ENCODE measurements at regions not wholly inside any gene's neighbourhood (a gene's known extent, or its start where the extent isn't known, plus 50 kb on each side); places are given as distances from the start of the nearest gene placed in this dataset.
"Not testable (repeated sequence)": the region's sequence is repeated elsewhere in the genome, so short reads cannot be mapped to it uniquely, and the experiment has no call there.

DNA sequence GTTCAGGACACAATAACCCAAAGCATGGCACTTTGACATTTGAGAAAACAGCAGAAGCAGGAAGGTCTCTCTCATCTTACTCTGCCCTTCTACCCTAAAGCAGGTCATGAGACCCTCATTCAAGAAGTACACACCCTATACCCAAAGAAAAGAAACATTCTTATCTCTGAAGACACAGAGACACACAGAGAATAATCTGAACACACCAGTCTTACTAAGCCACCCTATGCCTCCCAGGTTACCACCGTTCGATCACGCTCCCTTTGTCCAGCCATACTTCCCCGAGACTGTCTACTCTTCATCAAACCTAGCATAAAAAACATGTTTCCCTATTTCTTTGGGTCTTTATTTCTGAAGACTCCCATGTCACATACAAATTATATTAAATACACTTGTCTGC is 66.5 kb upstream of the ANKRD10 start:
- no peaks in the 10 kb centered on the region for H4K20me1 ChIP-seq (replicated peaks; ENCODE audit: insufficient read depth)
- no peak overlapping the region for H3K27ac Mint-ChIP-seq
- H3K4me1 ChIP-seq (ENCODE audit: insufficient read depth): no peaks in the 10 kb centered on the region
- DNase-seq (ENCODE audit: low spot score) (no peak), ATAC-seq (no peak)
- no peaks in the 10 kb centered on the region for H3K27me3 Mint-ChIP-seq (ENCODE audit: insufficient read depth, low read depth, poor library complexity)
- H3F3A ChIP-seq (replicated peaks; ENCODE audit: low read depth): no peaks in the 10 kb centered on the region
- no peaks in the 10 kb centered on the region; the same call in 1 of the 2 replicates for H3K27me3 ChIP-seq (ENCODE audit: insufficient read depth)
- H3K27ac ChIP-seq (ENCODE audit: low read depth): no peak overlapping the region
- no peaks in the 10 kb centered on the region for H3K4me1 Mint-ChIP-seq
- no peaks in the 10 kb centered on the region for H3K79me2 ChIP-seq (replicated peaks; ENCODE audit: insufficient read depth)
- no peaks in the 10 kb centered on the region for H3K36me3 Mint-ChIP-seq (ENCODE audit: low read depth)
- H3K4me3 ChIP-seq: no peak overlapping the region
- H3K4me3 Mint-ChIP-seq: no peak overlapping the region
- H3K36me3 ChIP-seq (ENCODE audit: insufficient read depth): no peaks in the 10 kb centered on the region; the same call in 1 of the 2 replicates
- no peak for TF ChIP-seq EZH2 (IDR thresholded peaks at IDR 0.05; ENCODE audit: low read depth, unreplicated experiment)
- TF ChIP-seq, protein P1, sequence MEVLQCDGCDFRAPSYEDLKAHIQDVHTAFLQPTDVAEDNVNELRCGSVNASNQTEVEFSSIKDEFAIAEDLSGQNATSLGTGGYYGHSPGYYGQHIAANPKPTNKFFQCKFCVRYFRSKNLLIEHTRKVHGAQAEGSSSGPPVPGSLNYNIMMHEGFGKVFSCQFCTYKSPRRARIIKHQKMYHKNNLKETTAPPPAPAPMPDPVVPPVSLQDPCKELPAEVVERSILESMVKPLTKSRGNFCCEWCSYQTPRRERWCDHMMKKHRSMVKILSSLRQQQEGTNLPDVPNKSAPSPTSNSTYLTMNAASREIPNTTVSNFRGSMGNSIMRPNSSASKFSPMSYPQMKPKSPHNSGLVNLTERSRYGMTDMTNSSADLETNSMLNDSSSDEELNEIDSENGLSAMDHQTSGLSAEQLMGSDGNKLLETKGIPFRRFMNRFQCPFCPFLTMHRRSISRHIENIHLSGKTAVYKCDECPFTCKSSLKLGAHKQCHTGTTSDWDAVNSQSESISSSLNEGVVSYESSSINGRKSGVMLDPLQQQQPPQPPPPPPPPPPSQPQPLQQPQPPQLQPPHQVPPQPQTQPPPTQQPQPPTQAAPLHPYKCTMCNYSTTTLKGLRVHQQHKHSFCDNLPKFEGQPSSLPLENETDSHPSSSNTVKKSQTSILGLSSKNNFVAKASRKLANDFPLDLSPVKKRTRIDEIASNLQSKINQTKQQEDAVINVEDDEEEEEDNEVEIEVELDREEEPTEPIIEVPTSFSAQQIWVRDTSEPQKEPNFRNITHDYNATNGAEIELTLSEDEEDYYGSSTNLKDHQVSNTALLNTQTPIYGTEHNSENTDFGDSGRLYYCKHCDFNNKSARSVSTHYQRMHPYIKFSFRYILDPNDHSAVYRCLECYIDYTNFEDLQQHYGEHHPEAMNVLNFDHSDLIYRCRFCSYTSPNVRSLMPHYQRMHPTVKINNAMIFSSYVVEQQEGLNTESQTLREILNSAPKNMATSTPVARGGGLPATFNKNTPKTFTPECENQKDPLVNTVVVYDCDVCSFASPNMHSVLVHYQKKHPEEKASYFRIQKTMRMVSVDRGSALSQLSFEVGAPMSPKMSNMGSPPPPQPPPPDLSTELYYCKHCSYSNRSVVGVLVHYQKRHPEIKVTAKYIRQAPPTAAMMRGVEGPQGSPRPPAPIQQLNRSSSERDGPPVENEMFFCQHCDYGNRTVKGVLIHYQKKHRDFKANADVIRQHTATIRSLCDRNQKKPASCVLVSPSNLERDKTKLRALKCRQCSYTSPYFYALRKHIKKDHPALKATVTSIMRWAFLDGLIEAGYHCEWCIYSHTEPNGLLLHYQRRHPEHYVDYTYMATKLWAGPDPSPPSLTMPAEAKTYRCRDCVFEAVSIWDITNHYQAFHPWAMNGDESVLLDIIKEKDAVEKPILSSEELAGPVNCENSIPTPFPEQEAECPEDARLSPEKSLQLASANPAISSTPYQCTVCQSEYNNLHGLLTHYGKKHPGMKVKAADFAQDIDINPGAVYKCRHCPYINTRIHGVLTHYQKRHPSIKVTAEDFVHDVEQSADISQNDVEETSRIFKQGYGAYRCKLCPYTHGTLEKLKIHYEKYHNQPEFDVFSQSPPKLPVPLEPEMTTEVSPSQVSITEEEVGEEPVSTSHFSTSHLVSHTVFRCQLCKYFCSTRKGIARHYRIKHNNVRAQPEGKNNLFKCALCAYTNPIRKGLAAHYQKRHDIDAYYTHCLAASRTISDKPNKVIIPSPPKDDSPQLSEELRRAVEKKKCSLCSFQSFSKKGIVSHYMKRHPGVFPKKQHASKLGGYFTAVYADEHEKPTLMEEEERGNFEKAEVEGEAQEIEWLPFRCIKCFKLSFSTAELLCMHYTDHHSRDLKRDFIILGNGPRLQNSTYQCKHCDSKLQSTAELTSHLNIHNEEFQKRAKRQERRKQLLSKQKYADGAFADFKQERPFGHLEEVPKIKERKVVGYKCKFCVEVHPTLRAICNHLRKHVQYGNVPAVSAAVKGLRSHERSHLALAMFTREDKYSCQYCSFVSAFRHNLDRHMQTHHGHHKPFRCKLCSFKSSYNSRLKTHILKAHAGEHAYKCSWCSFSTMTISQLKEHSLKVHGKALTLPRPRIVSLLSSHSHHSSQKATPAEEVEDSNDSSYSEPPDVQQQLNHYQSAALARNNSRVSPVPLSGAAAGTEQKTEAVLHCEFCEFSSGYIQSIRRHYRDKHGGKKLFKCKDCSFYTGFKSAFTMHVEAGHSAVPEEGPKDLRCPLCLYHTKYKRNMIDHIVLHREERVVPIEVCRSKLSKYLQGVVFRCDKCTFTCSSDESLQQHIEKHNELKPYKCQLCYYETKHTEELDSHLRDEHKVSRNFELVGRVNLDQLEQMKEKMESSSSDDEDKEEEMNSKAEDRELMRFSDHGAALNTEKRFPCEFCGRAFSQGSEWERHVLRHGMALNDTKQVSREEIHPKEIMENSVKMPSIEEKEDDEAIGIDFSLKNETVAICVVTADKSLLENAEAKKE (CRISPR knock-in tag; IDR thresholded peaks at IDR 0.05): no peak
- no peak for TF ChIP-seq STAT1 (IDR thresholded peaks at IDR 0.05; ENCODE audit: unreplicated experiment)
- TF ChIP-seq ZNF331 (CRISPR knock-in tag; IDR thresholded peaks at IDR 0.05; ENCODE audit: low read depth): no peak
- peaks cover 7% of the 10 kb centered on the region; the same call in 1 of the 2 replicates for H3K9me2 ChIP-seq (ENCODE audit: insufficient read depth)
- no peak overlapping the region for H3K4me2 ChIP-seq
- H3K9me3 Mint-ChIP-seq: peaks cover 6% of the 10 kb centered on the region; the same call in 2 of the 3 replicates
- H2AFZ ChIP-seq: no peak overlapping the region

DNA sequence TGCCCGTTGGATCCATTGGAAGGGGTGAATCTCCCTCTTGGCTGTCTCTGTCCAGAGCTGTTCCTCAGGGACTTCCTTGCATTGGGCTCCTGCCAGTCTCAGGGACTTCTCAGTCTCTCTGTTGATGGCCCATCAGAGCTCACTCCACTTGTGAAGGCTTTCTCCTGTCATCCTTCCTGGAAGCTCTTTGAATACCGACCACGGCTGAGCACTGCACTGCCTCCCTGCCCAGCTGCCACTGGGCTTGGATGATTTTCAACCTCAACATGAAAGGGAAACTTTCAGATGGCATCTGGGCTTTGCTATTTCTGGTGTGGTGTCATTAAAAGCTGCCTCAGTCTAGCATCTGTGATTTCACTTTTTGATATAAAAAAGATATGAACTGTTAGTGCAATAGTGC is 66.1 kb upstream of the ANKRD10 start:
- Histone ChIP-seq H3K4me3 (no peak overlapping the region), H3K27ac (ENCODE audit: low read depth) (no peak overlapping the region), H2AFZ (no peak overlapping the region), H3K79me2 (replicated peaks; ENCODE audit: insufficient read depth) (no peaks in the 10 kb centered on the region), H3K4me2 (no peak overlapping the region), H3K9me2 (ENCODE audit: insufficient read depth) (peaks cover 7% of the 10 kb centered on the region; the same call in 1 of the 2 replicates), H3K36me3 (ENCODE audit: insufficient read depth) (no peaks in the 10 kb centered on the region; the same call in 1 of the 2 replicates), H3K4me1 (ENCODE audit: insufficient read depth) (no peaks in the 10 kb centered on the region), H4K20me1 (replicated peaks; ENCODE audit: insufficient read depth) (no peaks in the 10 kb centered on the region), H3K27me3 (ENCODE audit: insufficient read depth) (no peaks in the 10 kb centered on the region; the same call in 1 of the 2 replicates), H3F3A (replicated peaks; ENCODE audit: low read depth) (no peaks in the 10 kb centered on the region)
- Mint-ChIP-seq H3K4me1 (no peaks in the 10 kb centered on the region), H3K4me3 (no peak overlapping the region), H3K27ac (no peak overlapping the region), H3K27me3 (ENCODE audit: insufficient read depth, low read depth, poor library complexity) (no peaks in the 10 kb centered on the region), H3K36me3 (ENCODE audit: low read depth) (no peaks in the 10 kb centered on the region), H3K9me3 (peaks cover 6% of the 10 kb centered on the region; the same call in 2 of the 3 replicates)
- ATAC-seq (no peak), DNase-seq (ENCODE audit: low spot score) (no peak)
- TF ChIP-seq ZNF114 (CRISPR knock-in tag; IDR thresholded peaks at IDR 0.05) (no peak), STAT1 (IDR thresholded peaks at IDR 0.05; ENCODE audit: unreplicated experiment) (no peak)
- TF ChIP-seq, protein P2, sequence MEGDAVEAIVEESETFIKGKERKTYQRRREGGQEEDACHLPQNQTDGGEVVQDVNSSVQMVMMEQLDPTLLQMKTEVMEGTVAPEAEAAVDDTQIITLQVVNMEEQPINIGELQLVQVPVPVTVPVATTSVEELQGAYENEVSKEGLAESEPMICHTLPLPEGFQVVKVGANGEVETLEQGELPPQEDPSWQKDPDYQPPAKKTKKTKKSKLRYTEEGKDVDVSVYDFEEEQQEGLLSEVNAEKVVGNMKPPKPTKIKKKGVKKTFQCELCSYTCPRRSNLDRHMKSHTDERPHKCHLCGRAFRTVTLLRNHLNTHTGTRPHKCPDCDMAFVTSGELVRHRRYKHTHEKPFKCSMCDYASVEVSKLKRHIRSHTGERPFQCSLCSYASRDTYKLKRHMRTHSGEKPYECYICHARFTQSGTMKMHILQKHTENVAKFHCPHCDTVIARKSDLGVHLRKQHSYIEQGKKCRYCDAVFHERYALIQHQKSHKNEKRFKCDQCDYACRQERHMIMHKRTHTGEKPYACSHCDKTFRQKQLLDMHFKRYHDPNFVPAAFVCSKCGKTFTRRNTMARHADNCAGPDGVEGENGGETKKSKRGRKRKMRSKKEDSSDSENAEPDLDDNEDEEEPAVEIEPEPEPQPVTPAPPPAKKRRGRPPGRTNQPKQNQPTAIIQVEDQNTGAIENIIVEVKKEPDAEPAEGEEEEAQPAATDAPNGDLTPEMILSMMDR (conservative IDR thresholded peaks at IDR 0.05; ENCODE audit: low read depth in 2 of 2): no peak

DNA sequence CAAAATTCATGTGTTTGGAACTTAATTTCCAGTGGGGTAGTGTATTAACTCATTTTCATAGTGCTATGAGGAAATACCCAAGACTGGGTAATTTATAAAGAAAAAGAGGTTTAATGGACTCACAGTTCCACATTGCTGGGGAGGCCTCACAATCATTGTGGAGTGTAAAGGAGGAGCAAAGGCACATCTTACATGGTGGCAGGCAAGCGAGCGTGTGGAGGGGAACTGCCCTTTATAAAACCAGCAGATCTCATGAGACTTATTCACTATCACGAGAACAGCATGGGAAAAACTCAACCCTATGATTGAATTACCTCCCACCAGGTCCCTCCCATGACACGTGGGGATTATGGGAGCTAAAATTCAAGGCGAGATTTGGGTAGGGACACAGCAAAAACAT is 64.3 kb upstream of the ANKRD10 start:
- not testable (repeated sequence) for H3K9me3 Mint-ChIP-seq; H3K27ac ChIP-seq (ENCODE audit: low read depth); H3K36me3 Mint-ChIP-seq (ENCODE audit: low read depth); ATAC-seq; H3K27me3 Mint-ChIP-seq (ENCODE audit: insufficient read depth, low read depth, poor library complexity); H3K79me2 ChIP-seq (replicated peaks; ENCODE audit: insufficient read depth); H3K4me2 ChIP-seq; DNase-seq (ENCODE audit: low spot score); H3K4me1 Mint-ChIP-seq; H3K27me3 ChIP-seq (ENCODE audit: insufficient read depth); H3K27ac Mint-ChIP-seq; H3K4me3 Mint-ChIP-seq; H3K9me2 ChIP-seq (ENCODE audit: insufficient read depth); H3F3A ChIP-seq (replicated peaks; ENCODE audit: low read depth); H3K36me3 ChIP-seq (ENCODE audit: insufficient read depth); H3K4me1 ChIP-seq (ENCODE audit: insufficient read depth); H4K20me1 ChIP-seq (replicated peaks; ENCODE audit: insufficient read depth); H2AFZ ChIP-seq; H3K4me3 ChIP-seq

All from GM23338 (cell line).